ENCODE measurements at regions not wholly inside any gene's neighbourhood (a gene's known extent, or its start where the extent isn't known, plus 50 kb on each side); places are given as distances from the start of the nearest gene placed in this dataset.

DNA sequence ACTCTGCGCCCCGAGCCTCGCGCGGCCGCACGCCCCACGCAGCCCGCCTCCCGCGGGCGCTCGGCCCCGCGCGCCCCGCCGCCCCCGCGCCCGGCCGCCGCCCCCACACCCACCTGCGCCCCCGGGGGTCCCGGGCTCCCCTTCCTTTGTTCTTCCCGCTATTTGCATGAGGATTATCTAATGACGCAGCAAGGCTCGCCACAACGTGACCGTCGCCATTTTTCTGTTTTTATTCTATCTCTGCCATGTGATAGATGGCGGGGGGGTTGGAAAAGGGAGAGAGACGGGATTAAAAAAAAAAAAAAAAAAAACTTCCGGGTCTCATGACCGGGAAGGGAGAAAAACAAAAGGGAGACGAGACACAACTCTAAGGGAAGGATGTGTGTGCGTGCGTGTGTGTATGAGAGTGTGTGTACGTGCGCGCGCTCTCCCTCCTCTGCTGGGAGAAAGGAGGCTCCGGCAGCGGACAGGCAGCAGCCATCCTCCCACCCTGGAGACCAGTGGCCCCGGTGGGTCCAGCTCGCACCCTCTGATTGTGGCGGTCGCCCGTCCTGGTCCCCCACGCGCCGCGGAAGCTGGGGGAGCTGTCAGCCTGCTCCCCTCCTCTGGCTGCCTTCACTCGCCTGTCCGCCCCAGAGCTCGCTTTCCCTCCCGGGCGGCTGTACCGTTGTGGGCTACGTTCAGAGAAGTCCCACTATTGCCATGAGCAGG lies 80.4 kb upstream of the AK4 start:
- TF ChIP-seq, protein P1, sequence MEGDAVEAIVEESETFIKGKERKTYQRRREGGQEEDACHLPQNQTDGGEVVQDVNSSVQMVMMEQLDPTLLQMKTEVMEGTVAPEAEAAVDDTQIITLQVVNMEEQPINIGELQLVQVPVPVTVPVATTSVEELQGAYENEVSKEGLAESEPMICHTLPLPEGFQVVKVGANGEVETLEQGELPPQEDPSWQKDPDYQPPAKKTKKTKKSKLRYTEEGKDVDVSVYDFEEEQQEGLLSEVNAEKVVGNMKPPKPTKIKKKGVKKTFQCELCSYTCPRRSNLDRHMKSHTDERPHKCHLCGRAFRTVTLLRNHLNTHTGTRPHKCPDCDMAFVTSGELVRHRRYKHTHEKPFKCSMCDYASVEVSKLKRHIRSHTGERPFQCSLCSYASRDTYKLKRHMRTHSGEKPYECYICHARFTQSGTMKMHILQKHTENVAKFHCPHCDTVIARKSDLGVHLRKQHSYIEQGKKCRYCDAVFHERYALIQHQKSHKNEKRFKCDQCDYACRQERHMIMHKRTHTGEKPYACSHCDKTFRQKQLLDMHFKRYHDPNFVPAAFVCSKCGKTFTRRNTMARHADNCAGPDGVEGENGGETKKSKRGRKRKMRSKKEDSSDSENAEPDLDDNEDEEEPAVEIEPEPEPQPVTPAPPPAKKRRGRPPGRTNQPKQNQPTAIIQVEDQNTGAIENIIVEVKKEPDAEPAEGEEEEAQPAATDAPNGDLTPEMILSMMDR (conservative IDR thresholded peaks at IDR 0.05), result no peak
- no peak for TF ChIP-seq EZH2 (IDR thresholded peaks at IDR 0.05; ENCODE audit: low read depth)

Data from PC-9 (cell line).